Keratinocyte (primary cell): ENCODE measurements at regions not wholly inside any gene's neighbourhood (a gene's known extent, or its start where the extent isn't known, plus 50 kb on each side); places are given as distances from the start of the nearest gene placed in this dataset.

Experiments
- DNase-seq: peaks from one replicate; pipeline ENCODE4 v3.0.0-alpha.2; 2011; ENCODE audit warnings: low read depth, missing footprints, low spot score
- FAIRE-seq: peaks from 2 replicates; lab custom pipeline; 2011; peaks lifted over from hg19 to GRCh38; lab: Jason Lieb, UNC
- H2AFZ ChIP-seq: 2 replicates; pipeline ENCODE4 v1.6.0; 2012; ENCODE audit warnings: low read length, control low read depth, inconsistent platforms; ENCODE audit not compliant: control insufficient read depth
- H3K27ac ChIP-seq: 2 replicates; pipeline ENCODE4 v1.5.1; 2011; ENCODE audit warnings: low read length; ENCODE audit not compliant: control insufficient read depth, insufficient read depth
- H3K27me3 ChIP-seq: 3 replicates; pipeline ENCODE4 v1.6.0; 2011; ENCODE audit warnings: low read length; ENCODE audit not compliant: control insufficient read depth, insufficient read depth; ENCODE audit errors: extremely low read depth
- H3K36me3 ChIP-seq, 2 experiments: 2 replicates in 1 of 2; 3 replicates in 1 of 2; pipeline ENCODE4 v1.5.1; 2011; ENCODE audit warnings: low read length in 2 of 2, mild to moderate bottlenecking in 1 of 2; ENCODE audit not compliant: control insufficient read depth in 2 of 2, insufficient read depth in 2 of 2; ENCODE audit errors: extremely low read depth in 1 of 2
- H3K4me1 ChIP-seq: 3 replicates; pipeline ENCODE4 v1.5.1; 2011; ENCODE audit warnings: low read length; ENCODE audit not compliant: control insufficient read depth, insufficient read depth; ENCODE audit errors: extremely low read depth
- H3K4me2 ChIP-seq: 3 replicates; pipeline ENCODE4 v1.6.0; 2011; ENCODE audit warnings: low read depth, low read length; ENCODE audit not compliant: control insufficient read depth, insufficient read depth; ENCODE audit errors: extremely low read depth
- H3K4me3 ChIP-seq, 3 experiments: fragments of 200-600 bp in 1 of 3; sonication (generic) in 1 of 3; 2 replicates in 2 of 3; 3 replicates in 1 of 3; pipeline ENCODE4 v1.5.1; 2011 to 2016; ENCODE audit warnings: low read length in 3 of 3, mild to moderate bottlenecking in 3 of 3, control low read depth in 2 of 3, inconsistent platforms in 1 of 3, low read depth in 1 of 3, mixed read lengths in 1 of 3, mixed run types in 1 of 3, moderate library complexity in 1 of 3; ENCODE audit not compliant: control insufficient read depth in 2 of 3, insufficient read depth in 2 of 3; ENCODE audit errors: extremely low read depth in 1 of 3
- H3K79me2 ChIP-seq: 2 replicates; pipeline ENCODE4 v1.6.0; 2012; ENCODE audit warnings: low read length; ENCODE audit not compliant: control insufficient read depth, insufficient read depth
- H3K9ac ChIP-seq: 3 replicates; pipeline ENCODE4 v1.6.0; 2011; ENCODE audit warnings: low read length; ENCODE audit not compliant: control insufficient read depth, insufficient read depth; ENCODE audit errors: extremely low read depth
- H3K9me1 ChIP-seq: 3 replicates; pipeline ENCODE4 v1.6.0; 2011; ENCODE audit warnings: low read length; ENCODE audit not compliant: control insufficient read depth, insufficient read depth; ENCODE audit errors: extremely low read depth
- H3K9me3 ChIP-seq: 2 replicates; pipeline ENCODE4 v1.5.1; 2012; ENCODE audit warnings: low read depth, low read length; ENCODE audit not compliant: control insufficient read depth
- H4K20me1 ChIP-seq: 3 replicates; pipeline ENCODE4 v1.6.0; 2011; ENCODE audit warnings: low read length; ENCODE audit not compliant: control insufficient read depth, insufficient read depth; ENCODE audit errors: extremely low read depth
- EZH2 ChIP-seq: IDR thresholded peaks from one replicate; pipeline ENCODE4 v1.6.1; 2012; ENCODE audit warnings: inconsistent platforms, mild to moderate bottlenecking, low read length, moderate library complexity
- dilution Hi-C: fragments of 300-500 bp; cut with MboI; formaldehyde crosslinking; loops from one replicate; pipeline ENCODE4 v1.7.0; 2020; ENCODE audit warnings: low sequenced_read_pairs; ENCODE audit not compliant: extremely low pct_ligation_motif_present
- TF ChIP-seq, protein P1 (sequence below), 3 experiments: IDR thresholded peaks in 1 of 3; conservative IDR thresholded peaks in 1 of 3; optimal IDR thresholded peaks in 1 of 3; 2 replicates in 2 of 3; 3 replicates in 1 of 3; pipeline versions ENCODE3 to v1.5.1; 2011; ENCODE audit warnings: low read length in 3 of 3, mild to moderate bottlenecking in 3 of 3, moderate library complexity in 2 of 3, control low read depth in 1 of 3, inconsistent platforms in 1 of 3; ENCODE audit not compliant: insufficient read depth in 2 of 3; ENCODE audit errors: extremely low read depth in 1 of 3

DNA sequence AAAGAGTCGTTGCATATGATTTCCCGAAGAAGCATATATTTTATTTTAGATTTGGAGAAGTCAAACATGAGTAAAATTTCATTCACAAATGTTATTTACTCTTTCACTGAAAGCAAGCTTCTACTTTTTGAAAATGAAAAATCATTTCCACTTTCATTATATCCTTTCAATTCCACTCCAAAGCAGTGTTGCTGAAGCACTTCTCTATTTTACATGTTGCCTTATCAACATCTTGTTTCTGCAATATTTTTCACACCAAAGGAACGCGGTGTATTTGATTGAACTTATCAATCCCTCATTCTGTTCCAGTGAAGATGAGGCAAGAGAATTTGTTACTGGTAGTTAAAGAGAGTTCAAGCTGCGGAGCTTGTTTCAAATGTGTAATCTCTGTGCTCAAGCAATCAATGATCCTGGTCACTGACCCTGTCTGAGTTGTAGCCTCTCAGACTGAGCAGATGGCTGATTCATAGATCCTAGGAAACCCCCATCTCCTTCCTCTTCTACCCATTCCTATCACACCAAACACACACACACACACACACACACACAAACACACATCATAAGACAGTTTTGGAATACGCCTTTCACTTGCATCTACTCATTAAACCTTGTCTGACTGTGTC lies 236.2 kb upstream of the FLRT2 start:
- no peaks in the 10 kb centered on the region for H3K36me3 ChIP-seq
- H3K27ac ChIP-seq = no peak overlapping the region
- no peaks in the 10 kb centered on the region for H3K9me1 ChIP-seq
- no peaks in the 10 kb centered on the region for H3K79me2 ChIP-seq
- no peak overlapping the region for H3K4me3 ChIP-seq
- no peak overlapping the region for H2AFZ ChIP-seq
- no peaks in the 10 kb centered on the region for H3K27me3 ChIP-seq
- FAIRE-seq (no peak), DNase-seq (no peak)
- no peaks in the 10 kb centered on the region for H3K9me3 ChIP-seq
- no peak overlapping the region for H3K4me2 ChIP-seq
- TF ChIP-seq EZH2 = no peak
- TF ChIP-seq, protein P1, sequence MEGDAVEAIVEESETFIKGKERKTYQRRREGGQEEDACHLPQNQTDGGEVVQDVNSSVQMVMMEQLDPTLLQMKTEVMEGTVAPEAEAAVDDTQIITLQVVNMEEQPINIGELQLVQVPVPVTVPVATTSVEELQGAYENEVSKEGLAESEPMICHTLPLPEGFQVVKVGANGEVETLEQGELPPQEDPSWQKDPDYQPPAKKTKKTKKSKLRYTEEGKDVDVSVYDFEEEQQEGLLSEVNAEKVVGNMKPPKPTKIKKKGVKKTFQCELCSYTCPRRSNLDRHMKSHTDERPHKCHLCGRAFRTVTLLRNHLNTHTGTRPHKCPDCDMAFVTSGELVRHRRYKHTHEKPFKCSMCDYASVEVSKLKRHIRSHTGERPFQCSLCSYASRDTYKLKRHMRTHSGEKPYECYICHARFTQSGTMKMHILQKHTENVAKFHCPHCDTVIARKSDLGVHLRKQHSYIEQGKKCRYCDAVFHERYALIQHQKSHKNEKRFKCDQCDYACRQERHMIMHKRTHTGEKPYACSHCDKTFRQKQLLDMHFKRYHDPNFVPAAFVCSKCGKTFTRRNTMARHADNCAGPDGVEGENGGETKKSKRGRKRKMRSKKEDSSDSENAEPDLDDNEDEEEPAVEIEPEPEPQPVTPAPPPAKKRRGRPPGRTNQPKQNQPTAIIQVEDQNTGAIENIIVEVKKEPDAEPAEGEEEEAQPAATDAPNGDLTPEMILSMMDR (optimal IDR thresholded peaks at IDR 0.05 in 1 of 3, IDR thresholded peaks at IDR 0.05 in 1 of 3, conservative IDR thresholded peaks at IDR 0.05 in 1 of 3; ENCODE audit: extremely low read depth in 1 of 3, insufficient read depth in 2 of 3, low read length in 3 of 3) = no peak
- H4K20me1 ChIP-seq = no peaks in the 10 kb centered on the region
- peaks cover 4% of the 10 kb centered on the region for H3K4me1 ChIP-seq
- no peak overlapping the region for H3K9ac ChIP-seq
- dilution Hi-C loops = no loop called here

DNA sequence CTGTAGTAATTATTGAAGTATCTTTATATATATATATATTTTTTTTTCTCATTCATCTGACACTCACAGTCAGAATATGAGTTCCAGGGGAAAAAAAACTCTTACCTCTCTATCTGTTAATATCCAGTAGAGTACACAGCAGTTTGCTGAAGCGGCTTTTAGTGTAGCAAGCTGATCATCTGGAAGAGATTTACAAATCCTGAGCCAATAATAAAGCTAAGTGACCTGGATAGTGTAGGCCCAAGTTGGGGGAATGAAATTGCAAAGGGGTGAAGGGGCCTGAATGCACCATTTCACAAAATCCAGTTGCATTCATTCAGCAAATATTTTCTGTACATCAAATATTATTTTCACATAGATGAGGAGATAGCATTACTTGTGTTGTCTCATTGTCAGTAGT lies 234.6 kb upstream of the FLRT2 start:
- dilution Hi-C loops = no loop called here
- TF ChIP-seq, protein P1 (optimal IDR thresholded peaks at IDR 0.05 in 1 of 3, IDR thresholded peaks at IDR 0.05 in 1 of 3, conservative IDR thresholded peaks at IDR 0.05 in 1 of 3; ENCODE audit: extremely low read depth in 1 of 3, insufficient read depth in 2 of 3, low read length in 3 of 3) = no peak
- TF ChIP-seq EZH2 = no peak

More for the DNA sequence above, 234.6 kb upstream of the FLRT2 start:
- H3K9ac ChIP-seq = no peak overlapping the region
- peaks cover 4% of the 10 kb centered on the region for H3K4me1 ChIP-seq
- no peaks in the 10 kb centered on the region for H3K36me3 ChIP-seq
- no peak overlapping the region for H2AFZ ChIP-seq
- no peak overlapping the region for H3K4me3 ChIP-seq
- FAIRE-seq (no peak), DNase-seq (no peak)
- H3K9me1 ChIP-seq = no peaks in the 10 kb centered on the region
- no peak overlapping the region for H3K27ac ChIP-seq
- H3K9me3 ChIP-seq = no peaks in the 10 kb centered on the region
- no peak overlapping the region for H3K4me2 ChIP-seq
- H3K27me3 ChIP-seq = no peaks in the 10 kb centered on the region
- H3K79me2 ChIP-seq = no peaks in the 10 kb centered on the region
- H4K20me1 ChIP-seq = no peaks in the 10 kb centered on the region
